ENCODE measurements at regions not wholly inside any gene's neighbourhood (a gene's known extent, or its start where the extent isn't known, plus 50 kb on each side); places are given as distances from the start of the nearest gene placed in this dataset.
"Not testable (repeated sequence)": the region's sequence is repeated elsewhere in the genome, so short reads cannot be mapped to it uniquely, and the experiment has no call there.

DNA sequence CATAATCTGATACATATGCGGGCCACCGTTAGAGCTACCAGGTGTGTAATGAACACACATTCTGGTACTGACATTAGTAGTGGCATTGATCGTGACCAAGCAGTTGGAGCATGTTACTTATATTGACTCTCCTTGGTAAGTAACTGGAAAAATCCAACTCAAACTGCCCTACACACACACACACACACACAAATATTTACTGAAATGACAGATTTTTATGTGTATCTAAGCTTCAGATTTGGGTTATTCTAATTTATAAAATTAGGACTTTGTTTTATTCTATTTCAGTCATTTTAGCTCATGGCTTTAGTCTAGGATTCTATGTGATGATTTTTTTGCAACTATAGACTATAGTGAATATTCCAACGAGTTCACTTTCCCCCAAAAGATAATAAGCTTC is 1280.2 kb upstream of the ACO1 start:
- DNase-seq: no peak

DNA sequence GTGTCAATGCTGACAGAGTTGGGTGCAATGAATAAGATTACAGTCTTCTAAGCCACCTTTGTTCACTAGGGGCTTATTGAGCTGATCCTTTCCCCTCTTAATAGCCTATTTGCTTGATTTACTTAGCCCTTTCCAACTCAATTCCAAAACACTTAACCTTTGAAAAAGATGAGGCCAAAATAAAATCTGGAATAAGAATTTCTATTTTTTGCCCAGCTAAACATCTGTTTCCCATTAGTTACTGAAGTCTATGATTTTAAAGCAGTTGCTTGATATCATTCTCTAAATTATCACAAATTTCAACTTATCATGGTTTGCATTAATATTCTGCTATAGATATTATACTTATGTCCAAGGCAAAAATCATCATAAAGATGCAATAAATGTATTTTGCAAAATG is 1272.0 kb upstream of the ACO1 start:
- no peak for DNase-seq

DNA sequence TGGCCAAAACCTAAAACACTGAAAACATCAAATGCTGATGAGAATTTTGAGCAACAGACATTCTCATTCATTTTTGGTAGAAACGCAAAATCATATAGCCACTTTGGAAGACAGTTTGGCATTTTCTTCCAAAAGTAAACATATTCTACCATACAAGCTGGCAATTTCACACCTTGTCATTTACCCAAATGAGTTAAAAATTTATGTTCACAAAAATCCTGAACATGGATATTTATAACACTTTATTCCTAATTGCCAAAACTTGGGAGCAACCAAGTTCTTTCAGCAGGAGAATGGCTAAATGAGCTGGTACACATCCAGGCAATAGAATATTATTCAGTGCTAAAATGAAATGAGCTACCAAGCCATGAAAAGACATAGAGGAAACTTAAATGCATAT is 1270.1 kb upstream of the ACO1 start:
- DNase-seq: no peak

DNA sequence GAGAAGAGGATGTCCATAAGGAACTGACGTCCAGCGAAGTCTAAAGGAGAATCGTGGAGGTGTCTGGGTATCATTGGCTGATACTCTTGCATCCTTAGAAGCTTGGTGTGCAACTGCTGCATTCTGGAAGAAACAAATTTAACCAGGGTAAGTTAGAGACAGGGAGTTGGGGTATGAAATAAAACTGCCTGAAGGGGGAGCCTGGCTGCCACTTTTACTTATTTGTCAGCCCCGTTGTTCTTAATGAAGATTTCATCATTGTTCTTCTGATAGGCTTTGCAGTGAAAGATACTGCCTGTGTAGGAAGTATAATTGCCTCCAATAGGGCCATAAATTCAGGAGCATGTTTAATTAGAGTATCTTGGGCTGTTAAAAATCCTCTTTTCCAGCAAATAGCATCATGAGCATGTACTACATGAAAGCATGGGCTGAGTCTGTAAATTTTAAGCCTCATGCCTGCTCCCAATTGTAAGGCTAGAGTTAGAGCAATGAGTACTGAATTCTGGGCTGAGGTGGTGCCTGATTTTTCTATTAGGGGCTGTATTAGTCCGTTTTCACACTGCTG is 1264.5 kb upstream of the ACO1 start:
- DNase-seq: peak; percentile 7

DNA sequence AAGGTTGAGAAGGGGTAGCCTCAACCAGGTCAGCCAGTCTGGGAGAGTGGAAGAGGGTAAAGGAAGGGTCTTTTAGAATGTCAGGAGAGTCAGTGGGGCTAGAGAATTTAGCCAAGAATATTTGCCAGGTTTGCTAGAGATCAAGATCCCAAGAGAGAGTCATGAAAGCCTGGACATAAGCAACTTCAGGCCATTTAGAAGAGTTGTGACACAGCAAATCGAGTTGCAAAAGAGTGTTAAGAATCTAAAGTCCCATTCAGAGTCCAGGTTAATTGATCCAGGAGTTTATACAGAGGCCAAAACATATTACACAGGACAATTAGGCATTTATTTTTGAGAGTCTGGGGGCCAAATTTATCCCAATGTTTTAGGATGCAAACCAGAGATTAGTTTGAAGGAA is 1260.1 kb upstream of the ACO1 start:
- DNase-seq: no peak

DNA sequence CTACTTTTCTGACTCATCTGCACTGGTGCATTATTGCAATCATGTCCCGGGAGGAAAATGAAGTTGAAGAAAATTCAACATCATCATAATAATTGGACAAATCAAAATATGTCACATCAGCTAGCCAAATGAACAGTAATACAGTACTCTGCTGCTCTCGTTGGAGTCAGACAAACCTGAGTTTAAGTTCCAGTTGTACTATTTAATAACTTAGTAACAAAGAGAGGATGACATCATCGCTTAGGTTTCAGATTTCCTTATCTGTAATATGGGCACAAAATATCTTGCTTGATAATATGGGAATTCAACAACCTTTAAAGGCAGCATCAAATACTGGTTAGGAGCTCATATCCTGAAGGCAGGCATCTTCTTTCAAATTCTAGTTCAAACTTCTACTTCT is 1248.9 kb upstream of the ACO1 start:
- DNase-seq: no peak

DNA sequence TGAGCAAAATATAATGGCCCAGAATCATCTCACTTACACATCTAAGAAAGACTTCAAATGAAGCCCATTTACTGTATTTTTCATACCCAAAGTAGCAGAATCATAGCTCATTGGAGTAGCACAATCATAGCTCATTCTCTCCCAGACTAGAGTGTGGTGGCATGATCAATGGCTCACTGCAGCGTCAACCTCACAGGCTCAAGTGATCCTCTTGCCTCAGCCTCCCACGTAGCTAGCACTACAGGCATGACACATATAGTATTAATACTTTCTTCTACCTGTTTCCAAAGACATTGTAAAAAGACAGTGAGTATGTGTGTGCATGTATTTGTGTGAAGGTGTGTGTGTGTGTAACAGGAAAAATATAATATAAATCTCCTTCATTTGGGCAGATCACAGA is 1247.9 kb upstream of the ACO1 start:
- DNase-seq: no peak

DNA sequence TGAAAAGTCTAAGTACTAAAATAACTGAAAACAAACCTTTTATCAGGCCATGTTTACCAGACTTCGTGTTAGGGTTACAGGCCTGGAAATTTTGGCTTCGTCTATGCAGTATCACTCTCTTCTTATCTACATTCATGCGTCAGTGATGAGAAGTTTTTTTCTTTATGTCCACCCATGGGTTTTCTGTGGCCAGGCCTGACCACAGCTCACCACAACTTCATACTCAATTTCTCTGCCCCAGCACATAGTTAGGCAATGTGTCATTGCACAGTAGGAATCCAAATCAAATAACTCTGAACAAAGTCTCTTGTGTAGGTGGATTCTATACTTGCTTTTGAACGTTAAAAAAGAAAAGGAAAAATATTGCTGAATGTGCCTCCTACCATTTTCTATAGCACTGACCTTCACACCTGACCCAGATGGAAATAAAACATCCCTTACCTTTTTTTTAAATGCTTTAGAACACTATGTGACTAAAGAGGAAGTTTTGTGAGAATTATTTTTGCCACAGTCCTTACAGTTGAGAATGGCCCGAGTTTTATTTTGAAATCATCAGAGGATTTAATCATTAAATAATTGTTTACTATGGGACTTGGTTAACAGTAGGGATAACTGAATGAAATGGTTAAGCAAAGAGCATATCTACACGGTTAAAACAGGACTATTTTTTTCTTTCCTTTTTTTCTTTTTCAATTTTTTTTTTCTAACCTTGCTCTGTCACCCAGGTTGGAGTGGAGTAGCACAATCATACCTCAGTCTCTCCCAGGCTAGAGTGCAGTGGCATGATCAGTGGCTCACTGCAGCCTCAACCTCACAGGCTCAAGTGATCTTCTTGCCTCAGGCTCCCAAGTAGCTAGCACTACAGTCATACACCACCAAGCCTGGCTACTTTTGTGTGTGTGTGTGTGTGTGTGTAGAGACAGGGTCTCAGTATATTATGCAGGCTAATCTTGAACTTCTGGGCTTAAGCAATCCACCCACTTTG is 1247.0 kb upstream of the ACO1 start:
- no peak for DNase-seq

DNA sequence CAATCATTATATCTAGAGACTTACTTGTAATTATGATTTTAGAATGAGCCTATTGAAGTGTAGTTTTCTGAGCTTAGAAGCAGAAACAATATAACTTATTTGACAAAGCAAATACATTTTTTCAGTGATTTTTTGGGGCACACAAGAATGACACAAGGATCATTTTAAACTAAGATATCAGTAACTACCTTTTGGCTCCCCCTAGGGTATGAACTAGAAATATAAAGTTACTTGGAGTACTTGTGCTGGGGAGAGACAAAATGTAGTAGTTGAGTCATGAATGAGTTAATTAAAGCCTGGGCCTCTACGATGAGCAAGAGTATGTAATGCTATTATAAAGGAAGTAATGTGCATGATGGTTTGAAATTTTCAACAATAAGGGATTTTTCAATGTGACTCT is 1244.1 kb upstream of the ACO1 start:
- peak; percentile 0 for DNase-seq

DNA sequence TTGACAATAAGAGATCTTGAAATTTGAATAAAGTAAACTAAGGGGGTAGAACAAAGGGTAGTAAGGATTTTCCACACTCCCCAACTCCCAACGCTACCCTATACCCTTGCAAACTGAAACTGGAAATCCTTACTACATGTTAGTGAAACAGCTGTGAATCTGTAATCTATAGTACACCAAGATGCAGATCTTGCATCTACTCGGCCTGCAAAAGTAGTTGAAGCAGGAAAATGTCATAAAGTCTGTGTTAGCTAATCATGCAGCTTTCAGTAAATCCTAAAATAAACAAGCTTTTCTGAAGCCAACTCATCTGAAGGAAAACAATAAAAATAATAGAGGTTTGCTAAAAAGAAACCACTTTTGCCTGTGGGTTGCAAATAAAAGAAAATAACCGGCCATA is 1242.0 kb upstream of the ACO1 start:
- DNase-seq: no peak

DNA sequence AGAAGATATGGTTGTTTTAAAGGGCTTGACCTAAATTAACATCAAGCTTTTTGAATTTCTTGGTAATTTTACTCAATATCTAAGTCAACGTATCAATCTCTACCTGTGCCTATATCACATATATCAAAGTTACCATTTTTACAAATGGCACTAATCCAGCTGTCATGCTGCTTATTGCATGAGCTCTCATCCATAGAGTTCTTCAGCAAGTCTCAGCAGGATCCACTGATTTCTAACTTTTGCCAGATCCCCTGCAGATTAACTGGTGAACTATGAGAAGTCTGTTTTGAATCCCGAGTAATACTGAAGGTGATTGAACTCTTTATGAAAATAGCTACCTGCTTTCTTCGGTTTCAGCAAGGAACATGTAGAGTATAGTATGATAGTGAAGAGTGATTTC is 1239.8 kb upstream of the ACO1 start:
- no peak for DNase-seq

DNA sequence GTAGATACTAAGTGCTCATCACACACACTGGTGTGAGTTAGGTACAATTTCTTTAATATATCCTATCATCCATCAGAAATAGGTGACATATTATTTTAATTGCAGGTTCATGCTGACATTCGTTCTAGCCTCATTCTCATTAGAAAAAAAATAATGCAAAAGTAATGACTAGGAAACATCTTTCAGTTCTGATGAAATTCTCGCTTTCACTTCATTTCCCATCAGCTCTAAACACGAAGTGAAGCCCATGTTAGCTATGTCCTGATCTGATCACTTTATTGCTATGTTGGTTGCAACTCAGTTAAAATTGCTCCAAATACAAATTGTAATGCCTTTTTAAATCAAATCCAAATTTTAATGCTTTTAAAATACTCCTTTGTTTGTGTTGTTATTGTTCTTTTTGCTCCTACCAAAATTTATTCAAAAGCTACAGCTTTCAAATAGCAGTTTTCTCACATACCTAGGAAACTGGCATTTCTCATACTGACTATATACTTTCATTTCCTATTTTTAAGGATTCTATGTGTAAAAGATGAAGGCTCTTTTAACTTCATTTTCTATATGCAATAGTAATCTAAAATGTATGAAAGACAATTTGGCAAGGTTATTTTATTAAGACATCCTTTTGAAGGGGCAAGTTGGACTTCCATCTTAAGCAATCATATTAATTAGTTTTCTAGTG is 1237.8 kb upstream of the ACO1 start:
- DNase-seq: no peak

DNA sequence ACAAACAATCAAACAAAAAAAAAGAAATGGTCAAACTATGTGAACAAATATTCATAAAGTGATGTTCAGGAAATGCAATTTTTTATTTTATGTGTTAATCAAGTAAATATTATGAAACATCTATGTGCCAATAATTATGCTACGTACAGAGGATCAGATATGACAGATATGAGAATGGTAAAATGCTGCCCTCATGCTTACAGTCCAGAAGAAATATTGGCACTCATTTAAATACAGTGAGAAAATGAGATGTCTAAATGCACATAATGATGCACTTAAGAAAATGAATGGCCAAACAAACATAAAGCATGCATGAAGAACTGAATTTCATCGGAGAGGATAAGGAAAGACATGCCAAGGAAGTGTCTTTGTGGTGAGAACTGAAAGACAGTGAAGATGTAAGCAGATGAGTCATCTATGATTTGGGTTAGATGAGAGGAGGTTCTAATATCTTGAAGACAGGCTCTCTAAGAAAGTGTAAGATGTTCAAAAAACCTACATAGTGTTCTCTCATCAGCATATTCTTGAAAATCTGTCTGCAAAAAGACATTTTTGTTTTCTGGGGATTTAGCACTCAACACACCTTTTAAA is 1231.1 kb upstream of the ACO1 start:
- DNase-seq: no peak

DNA sequence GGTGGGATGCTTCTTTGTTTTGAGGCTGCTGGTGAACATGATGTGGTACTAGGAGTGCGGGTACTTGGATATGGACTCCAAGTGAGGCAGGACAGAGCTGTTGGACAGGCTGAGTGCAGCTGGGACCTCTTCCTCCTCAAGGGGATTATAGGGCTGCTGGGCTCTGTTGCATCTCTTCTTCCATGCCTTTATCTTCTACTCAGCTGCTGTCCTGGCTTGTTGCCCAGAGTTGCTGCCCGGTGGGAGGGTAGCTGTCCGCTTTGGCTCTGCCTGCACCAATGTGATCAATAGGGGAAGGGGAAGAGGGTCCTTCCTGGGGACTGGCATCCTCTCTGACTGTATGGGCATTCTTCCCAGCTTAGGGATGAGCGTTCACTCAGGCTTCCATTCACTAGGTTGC is 1217.9 kb upstream of the ACO1 start:
- DNase-seq: no peak

DNA sequence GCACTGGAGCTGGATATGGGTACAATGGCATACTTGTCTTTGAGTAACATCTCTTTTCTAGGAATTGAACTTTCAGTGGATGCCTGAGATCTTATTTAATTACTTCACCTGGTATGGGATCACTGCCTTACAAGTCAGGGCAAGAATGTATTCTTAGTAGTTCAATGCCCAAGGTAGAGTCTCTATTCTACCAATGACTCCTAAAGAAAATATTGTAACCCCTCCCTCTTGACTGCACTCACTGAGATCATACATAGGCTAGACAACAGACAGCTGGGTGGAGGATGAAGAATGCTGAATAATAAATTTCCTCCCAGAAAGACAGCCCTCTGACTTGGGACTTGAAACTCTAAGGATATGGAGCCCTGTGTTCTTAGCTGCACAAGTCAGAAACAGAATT is 1216.3 kb upstream of the ACO1 start:
- no peak for DNase-seq

DNA sequence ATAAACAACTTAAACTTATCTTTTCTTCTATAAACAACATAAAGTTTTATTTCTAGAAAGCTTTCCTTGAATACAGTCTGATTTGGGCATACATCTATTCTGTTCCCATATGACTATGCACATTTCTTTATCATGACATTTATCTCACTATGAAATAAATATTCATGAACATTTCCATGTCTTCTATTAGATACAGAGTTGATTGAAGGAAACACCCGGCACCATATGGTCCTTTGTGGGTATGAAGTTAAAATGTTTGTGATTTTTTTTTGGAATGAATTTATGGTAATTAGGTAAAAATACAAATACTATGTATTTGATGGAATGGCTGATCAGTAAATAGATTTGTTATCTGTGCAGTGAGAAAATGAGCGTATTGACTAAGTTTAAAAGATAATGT is 1209.8 kb upstream of the ACO1 start:
- no peak for DNase-seq

DNA sequence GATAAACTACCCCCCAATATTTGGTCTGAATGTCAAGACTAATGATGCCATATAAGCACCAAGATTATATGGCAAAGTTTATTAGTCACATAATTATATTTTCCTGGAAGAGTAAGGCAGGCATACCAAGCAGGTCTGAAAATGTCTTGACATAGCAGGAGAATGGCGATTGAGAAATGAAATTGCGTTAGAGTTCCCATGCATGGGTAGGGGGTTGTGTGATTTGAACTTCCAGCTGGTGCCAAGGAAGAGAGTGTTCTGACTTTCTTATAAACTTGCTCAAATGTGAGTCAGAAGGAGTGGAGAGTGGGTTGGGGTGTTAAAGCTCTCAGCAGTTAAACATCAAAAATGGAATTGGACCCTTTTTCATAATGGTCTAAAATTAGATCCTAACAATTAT is 1200.6 kb upstream of the ACO1 start:
- no peak for DNase-seq

DNA sequence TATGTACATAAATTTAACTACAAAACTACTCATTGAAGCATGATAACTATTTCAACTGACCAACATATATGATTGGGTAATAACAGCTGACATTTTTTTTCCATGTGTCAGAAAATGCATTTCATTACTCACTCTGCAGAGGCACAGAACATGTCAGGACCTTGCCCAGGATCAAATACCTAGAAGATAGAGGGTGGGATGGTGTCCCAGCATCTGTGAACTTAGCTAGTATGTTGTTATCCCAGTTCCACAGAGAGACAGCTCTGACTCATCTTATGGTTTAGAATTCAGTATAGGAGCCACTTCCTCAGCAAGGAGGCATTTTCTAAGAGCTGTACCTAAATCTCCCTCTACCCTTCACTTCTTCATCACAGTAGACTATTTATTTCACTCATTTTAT is 1198.6 kb upstream of the ACO1 start:
- no peak for DNase-seq

DNA sequence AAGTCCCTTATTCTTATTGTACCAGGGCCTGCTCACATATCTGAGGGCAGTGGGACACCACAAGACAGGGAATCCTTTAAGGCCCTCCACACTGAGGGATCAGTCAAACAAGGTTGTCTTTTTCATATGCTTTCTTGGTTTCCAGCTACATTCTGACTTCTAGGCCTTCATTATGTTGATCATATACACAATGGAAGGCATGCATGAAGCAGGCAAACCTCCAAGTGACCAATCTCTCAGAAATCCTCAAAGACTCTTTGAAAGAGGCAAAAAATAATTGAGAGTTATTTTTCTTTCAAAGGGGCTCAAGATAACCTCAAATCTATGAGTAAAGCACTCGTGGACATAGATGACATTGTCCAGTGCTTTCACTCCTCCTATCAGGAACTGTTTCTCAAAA is 1195.9 kb upstream of the ACO1 start:
- DNase-seq: no peak

DNA sequence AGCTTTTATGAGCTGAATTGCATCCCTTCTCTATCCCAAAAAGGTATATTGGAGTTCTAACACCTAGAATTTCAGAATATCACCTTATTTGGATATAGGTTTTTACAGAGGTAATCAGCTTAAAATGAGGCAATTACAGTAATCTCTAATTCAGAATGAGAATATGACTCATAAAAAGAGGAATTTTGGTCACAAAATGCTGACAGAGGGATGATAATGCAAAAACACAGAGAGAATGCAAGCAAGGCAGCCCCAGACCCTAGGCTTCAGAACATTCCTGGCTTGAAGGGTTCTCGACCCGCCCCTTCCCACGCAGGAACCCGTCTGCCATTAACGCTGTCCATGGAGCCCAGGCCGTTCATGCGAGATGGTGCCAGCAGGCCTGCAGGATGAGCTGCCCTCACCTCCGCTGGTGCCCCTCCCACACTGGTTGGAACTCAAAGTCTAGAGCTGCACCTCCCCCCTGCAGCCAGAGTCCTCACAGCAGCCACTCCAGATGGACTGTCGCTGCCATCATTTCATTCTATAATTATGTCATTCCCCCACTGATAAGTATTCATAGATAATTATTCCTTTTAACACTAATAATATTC is 1173.4 kb upstream of the ACO1 start:
- DNase-seq: no peak

DNA sequence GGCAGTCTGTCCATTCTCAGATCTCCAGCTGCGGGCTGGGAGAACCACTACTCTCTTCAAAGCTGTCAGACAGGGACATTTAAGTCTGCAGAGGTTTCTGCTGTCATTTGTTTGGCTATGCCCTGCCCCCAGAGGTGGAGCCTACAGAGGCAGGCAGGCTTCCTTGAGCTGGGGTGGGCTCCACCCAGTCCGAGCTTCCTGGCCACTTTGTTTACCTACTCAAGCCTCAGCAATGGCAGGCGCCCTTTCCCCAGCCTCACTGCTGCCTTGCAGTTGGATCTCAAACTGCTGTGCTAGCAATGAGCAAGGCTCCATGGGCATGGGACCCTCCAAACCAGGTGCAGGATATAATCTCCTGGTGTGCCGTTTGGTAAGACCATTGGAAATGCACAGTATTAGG is 1154.5 kb upstream of the ACO1 start:
- DNase-seq: not testable (repeated sequence)

DNA sequence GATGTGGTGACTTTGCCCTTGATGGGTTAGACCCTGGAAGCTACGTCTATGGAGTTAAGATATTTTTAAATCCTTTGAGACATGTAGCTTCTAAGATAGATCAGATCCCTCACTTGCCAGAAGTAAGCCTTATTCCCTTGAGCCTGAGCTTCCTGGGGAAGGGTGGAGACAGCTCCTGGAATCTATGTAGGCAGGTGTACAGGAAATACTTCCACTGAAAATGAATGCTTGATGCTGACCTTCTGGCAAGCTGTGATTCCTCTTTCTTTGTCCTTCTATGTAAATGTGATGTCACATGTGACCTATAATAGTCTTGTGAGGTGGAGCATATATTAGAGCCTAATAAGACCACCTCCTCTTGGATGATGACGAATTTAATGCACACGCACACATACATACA is 1152.0 kb upstream of the ACO1 start:
- no peak for DNase-seq

DNA sequence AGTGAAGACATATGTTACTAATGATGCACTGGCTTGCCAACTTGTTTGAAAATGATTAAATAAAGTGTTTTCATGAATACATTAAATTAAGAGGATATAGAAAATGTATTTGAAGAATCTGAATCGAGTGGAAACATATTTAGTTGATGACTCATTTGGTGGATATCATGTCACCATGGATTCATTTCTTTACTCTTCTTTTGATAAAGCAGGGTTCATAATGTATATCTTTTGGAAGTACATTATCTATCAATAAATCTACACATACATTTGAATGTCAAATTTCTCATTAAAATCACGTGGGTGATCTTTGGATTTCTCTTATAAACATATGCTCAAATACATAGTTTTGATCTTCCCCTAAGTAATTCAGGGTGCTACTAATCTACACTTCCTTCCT is 1148.1 kb upstream of the ACO1 start:
- no peak for DNase-seq
